Colon (tissue), 2 donors: ENCODE measurements at regions not wholly inside any gene's neighbourhood (a gene's known extent, or its start where the extent isn't known, plus 50 kb on each side); places are given as distances from the start of the nearest gene placed in this dataset.

ENCODE experiments used
- FAIRE-seq: peaks from 2 replicates; lab custom pipeline; 2012; peaks lifted over from hg19 to GRCh38; lab: Jason Lieb, UNC
- donor health status: control.
- donor health status: control.

- no peak for FAIRE-seq
Measured at GRCh38 chr2:12168791-12169388, 422.5 kb downstream of the LPIN1 start.

GRCh38 chr2:12169721-12170120 lies 423.3 kb downstream of the LPIN1 start:
- FAIRE-seq = no peak

GRCh38 chr2:12170121-12170520 lies 423.7 kb downstream of the LPIN1 start:
- no peak for FAIRE-seq

GRCh38 chr2:12173271-12173942 lies 427.0 kb downstream of the LPIN1 start:
- no peak for FAIRE-seq

- no peak for FAIRE-seq
Measured at GRCh38 chr2:12173943-12174340, 427.5 kb downstream of the LPIN1 start.

GRCh38 chr2:12175323-12175722 lies 428.9 kb downstream of the LPIN1 start:
- no peak for FAIRE-seq

GRCh38 chr2:12176623-12177454 lies 430.4 kb downstream of the LPIN1 start:
- FAIRE-seq = no peak

- FAIRE-seq = no peak
Measured at GRCh38 chr2:12177455-12178288, 431.2 kb downstream of the LPIN1 start.

GRCh38 chr2:12178289-12179080 lies 432.1 kb downstream of the LPIN1 start:
- FAIRE-seq = no peak

GRCh38 chr2:12180031-12180430 lies 433.6 kb downstream of the LPIN1 start:
- FAIRE-seq = no peak

GRCh38 chr2:12183032-12183645 lies 436.7 kb downstream of the LPIN1 start:
- FAIRE-seq = no peak

- no peak for FAIRE-seq
Measured at GRCh38 chr2:12192762-12193161, 446.3 kb downstream of the LPIN1 start.

- no peak for FAIRE-seq
Measured at GRCh38 chr2:12194968-12195367, 448.5 kb downstream of the LPIN1 start.

GRCh38 chr2:12196495-12196894 lies 450.1 kb downstream of the LPIN1 start:
- FAIRE-seq = no peak

- FAIRE-seq = no peak
Measured at GRCh38 chr2:12197133-12197532, 450.7 kb downstream of the LPIN1 start.

- no peak for FAIRE-seq
Measured at GRCh38 chr2:12199491-12200211, 453.2 kb downstream of the LPIN1 start.

GRCh38 chr2:12201369-12201768 lies 454.9 kb downstream of the LPIN1 start:
- FAIRE-seq = no peak

GRCh38 chr2:12202313-12203075 lies 456.1 kb downstream of the LPIN1 start:
- no peak for FAIRE-seq

GRCh38 chr2:12203528-12203927 lies 457.1 kb downstream of the LPIN1 start:
- no peak for FAIRE-seq

- no peak for FAIRE-seq
Measured at GRCh38 chr2:12205086-12205485, 458.7 kb downstream of the LPIN1 start.
